ENCODE measurements at regions not wholly inside any gene's neighbourhood (a gene's known extent, or its start where the extent isn't known, plus 50 kb on each side); places are given as distances from the start of the nearest gene placed in this dataset.
"Not testable (repeated sequence)": the region's sequence is repeated elsewhere in the genome, so short reads cannot be mapped to it uniquely, and the experiment has no call there.

- Histone ChIP-seq H3K4me1 (ENCODE audit: control insufficient read depth in 2 of 2, insufficient read depth in 2 of 2, low read length in 2 of 2) (no peaks in the 10 kb centered on the region), H3K36me3 (ENCODE audit: control insufficient read depth in 2 of 3, insufficient read depth in 3 of 3, low read length in 3 of 3) (no peaks in the 10 kb centered on the region), H3K9me3 (ENCODE audit: control insufficient read depth in 2 of 3, low read length in 3 of 3) (no peaks in the 10 kb centered on the region), H3K27ac (ENCODE audit: low read depth, low read length) (no peak overlapping the region), H3K4me3 (ENCODE audit: low read length) (no peak overlapping the region), H3K27me3 (ENCODE audit: control insufficient read depth in 2 of 2, insufficient read depth in 2 of 2, low read length in 2 of 2) (no peaks in the 10 kb centered on the region)
- intact Hi-C loops (cut with micrococcal nuclease) = no loop called here
- POLR2A ChIA-PET = no interaction called here
- no peaks in the 10 kb centered on the region for H3K36me3 Mint-ChIP-seq
- H3K27me3 Mint-ChIP-seq = no peaks in the 10 kb centered on the region
- no peak overlapping the region for H3K4me3 Mint-ChIP-seq
- DNase-seq (no peak), ATAC-seq (no peak)
- H3K9me3 Mint-ChIP-seq = peaks cover 0 to 3% (median 0%) of the 10 kb centered on the region in 11 donors
- CTCF ChIA-PET = no interaction called here
- H3K4me1 Mint-ChIP-seq = peaks cover 0 to 3% (median 0%) of the 10 kb centered on the region in 7 donors
- no peak overlapping the region for H3K27ac Mint-ChIP-seq
Observed at GRCh38 chr18:10099539-10100140, 185.8 kb downstream of the VAPA start.

GRCh38 chr18:10100196-10100595 is 186.4 kb downstream of the VAPA start:
- H3K27ac ChIP-seq (ENCODE audit: low read depth, low read length) = no peak overlapping the region
- intact Hi-C loops (cut with micrococcal nuclease) = no loop called here
- no peaks in the 10 kb centered on the region for H3K9me3 ChIP-seq (ENCODE audit: control insufficient read depth in 2 of 3, low read length in 3 of 3)
- no peaks in the 10 kb centered on the region for H3K4me1 ChIP-seq (ENCODE audit: control insufficient read depth in 2 of 2, insufficient read depth in 2 of 2, low read length in 2 of 2)
- Mint-ChIP-seq H3K27me3 (no peaks in the 10 kb centered on the region), H3K9me3 (peaks cover 0 to 7% (median 2%) of the 10 kb centered on the region in 11 donors), H3K4me1 (peaks cover 0 to 3% (median 0%) of the 10 kb centered on the region in 7 donors), H3K27ac (no peak overlapping the region), H3K36me3 (no peaks in the 10 kb centered on the region), H3K4me3 (no peak overlapping the region)
- POLR2A ChIA-PET = no interaction called here
- CTCF ChIA-PET = no interaction called here
- no peak overlapping the region for H3K4me3 ChIP-seq (ENCODE audit: low read length)
- no peak for DNase-seq
- no peaks in the 10 kb centered on the region for H3K36me3 ChIP-seq (ENCODE audit: control insufficient read depth in 2 of 3, insufficient read depth in 3 of 3, low read length in 3 of 3)
- no peaks in the 10 kb centered on the region for H3K27me3 ChIP-seq (ENCODE audit: control insufficient read depth in 2 of 2, insufficient read depth in 2 of 2, low read length in 2 of 2)
- no peak for ATAC-seq

- H3K36me3 Mint-ChIP-seq = no peaks in the 10 kb centered on the region
- Histone ChIP-seq H3K27me3 (ENCODE audit: control insufficient read depth in 2 of 2, insufficient read depth in 2 of 2, low read length in 2 of 2) (no peaks in the 10 kb centered on the region), H3K4me1 (ENCODE audit: control insufficient read depth in 2 of 2, insufficient read depth in 2 of 2, low read length in 2 of 2) (no peaks in the 10 kb centered on the region), H3K27ac (ENCODE audit: low read depth, low read length) (no peak overlapping the region), H3K9me3 (ENCODE audit: control insufficient read depth in 2 of 3, low read length in 3 of 3) (no peaks in the 10 kb centered on the region), H3K4me3 (ENCODE audit: low read length) (no peak overlapping the region), H3K36me3 (ENCODE audit: control insufficient read depth in 2 of 3, insufficient read depth in 3 of 3, low read length in 3 of 3) (no peaks in the 10 kb centered on the region)
- peaks cover 0 to 3% (median 0%) of the 10 kb centered on the region in 7 donors for H3K4me1 Mint-ChIP-seq
- ATAC-seq = no peak
- intact Hi-C loops (cut with micrococcal nuclease) = no loop called here
- POLR2A ChIA-PET = no interaction called here
- CTCF ChIA-PET = no interaction called here
- H3K27ac Mint-ChIP-seq = no peak overlapping the region
- H3K9me3 Mint-ChIP-seq = peaks cover 0 to 11% (median 5%) of the 10 kb centered on the region in 11 donors
- peaks cover 0 to 1% (median 0%) of the 10 kb centered on the region in 5 donors for H3K27me3 Mint-ChIP-seq
- no peak overlapping the region for H3K4me3 Mint-ChIP-seq
- DNase-seq = no peak
Observed at GRCh38 chr18:10100941-10101701, 187.3 kb downstream of the VAPA start.

GRCh38 chr18:10101729-10102128 is 187.9 kb downstream of the VAPA start:
- H3K36me3 Mint-ChIP-seq = no peaks in the 10 kb centered on the region
- POLR2A ChIA-PET = no interaction called here
- intact Hi-C loops (cut with micrococcal nuclease) = no loop called here

GRCh38 chr18:10105118-10105517 is 191.3 kb downstream of the VAPA start:
- intact Hi-C loops (cut with micrococcal nuclease); CTCF ChIA-PET; ATAC-seq: not testable (repeated sequence)

More at GRCh38 chr18:10101729-10102128, 187.9 kb downstream of the VAPA start:
- H3K27ac ChIP-seq (ENCODE audit: low read depth, low read length) = no peak overlapping the region
- Mint-ChIP-seq H3K9me3 (peaks cover 0 to 11% (median 5%) of the 10 kb centered on the region in 11 donors), H3K4me1 (peaks cover 0 to 3% (median 0%) of the 10 kb centered on the region in 7 donors), H3K27ac (no peak overlapping the region), H3K4me3 (no peak overlapping the region), H3K27me3 (peaks cover 0 to 1% (median 0%) of the 10 kb centered on the region in 5 donors)
- no peaks in the 10 kb centered on the region for H3K9me3 ChIP-seq (ENCODE audit: control insufficient read depth in 2 of 3, low read length in 3 of 3)
- no peaks in the 10 kb centered on the region for H3K27me3 ChIP-seq (ENCODE audit: control insufficient read depth in 2 of 2, insufficient read depth in 2 of 2, low read length in 2 of 2)
- DNase-seq (no peak), ATAC-seq (no peak)
- no peaks in the 10 kb centered on the region for H3K4me1 ChIP-seq (ENCODE audit: control insufficient read depth in 2 of 2, insufficient read depth in 2 of 2, low read length in 2 of 2)
- no peaks in the 10 kb centered on the region for H3K36me3 ChIP-seq (ENCODE audit: control insufficient read depth in 2 of 3, insufficient read depth in 3 of 3, low read length in 3 of 3)
- no peak overlapping the region for H3K4me3 ChIP-seq (ENCODE audit: low read length)
- CTCF ChIA-PET = no interaction called here

GRCh38 chr18:10111191-10111590 is 197.4 kb downstream of the VAPA start:
- Histone ChIP-seq H3K4me1 (ENCODE audit: control insufficient read depth in 2 of 2, insufficient read depth in 2 of 2, low read length in 2 of 2) (no peaks in the 10 kb centered on the region), H3K27me3 (ENCODE audit: control insufficient read depth in 2 of 2, insufficient read depth in 2 of 2, low read length in 2 of 2) (no peaks in the 10 kb centered on the region), H3K36me3 (ENCODE audit: control insufficient read depth in 2 of 3, insufficient read depth in 3 of 3, low read length in 3 of 3) (no peaks in the 10 kb centered on the region), H3K27ac (ENCODE audit: low read depth, low read length) (no peak overlapping the region), H3K9me3 (ENCODE audit: control insufficient read depth in 2 of 3, low read length in 3 of 3) (no peaks in the 10 kb centered on the region), H3K4me3 (ENCODE audit: low read length) (no peak overlapping the region)
- Mint-ChIP-seq H3K9me3 (peaks cover 0 to 15% (median under 1%) of the 10 kb centered on the region in 11 donors), H3K36me3 (no peaks in the 10 kb centered on the region), H3K4me3 (no peak overlapping the region), H3K27me3 (peaks cover 0 to 30% (median 16%) of the 10 kb centered on the region in 5 donors), H3K4me1 (peaks cover 0 to 2% (median 0%) of the 10 kb centered on the region in 7 donors), H3K27ac (no peak overlapping the region)
- ChIA-PET POLR2A (no interaction called here), CTCF (no interaction called here)
- intact Hi-C loops (cut with micrococcal nuclease) = no loop called here
- no peak for ATAC-seq
- no peak for DNase-seq

More at GRCh38 chr18:10105118-10105517, 191.3 kb downstream of the VAPA start:
- H3K4me1 ChIP-seq (ENCODE audit: control insufficient read depth in 2 of 2, insufficient read depth in 2 of 2, low read length in 2 of 2); H3K27me3 Mint-ChIP-seq; H3K36me3 ChIP-seq (ENCODE audit: control insufficient read depth in 2 of 3, insufficient read depth in 3 of 3, low read length in 3 of 3); H3K36me3 Mint-ChIP-seq; H3K4me1 Mint-ChIP-seq; H3K27ac ChIP-seq (ENCODE audit: low read depth, low read length); DNase-seq; H3K9me3 ChIP-seq (ENCODE audit: control insufficient read depth in 2 of 3, low read length in 3 of 3); H3K4me3 Mint-ChIP-seq; H3K27ac Mint-ChIP-seq; H3K4me3 ChIP-seq (ENCODE audit: low read length); POLR2A ChIA-PET; H3K27me3 ChIP-seq (ENCODE audit: control insufficient read depth in 2 of 2, insufficient read depth in 2 of 2, low read length in 2 of 2): not testable (repeated sequence)
- peaks cover 1 to 20% (median 8%) of the 10 kb centered on the region in 11 donors for H3K9me3 Mint-ChIP-seq

- DNase-seq (no peak), ATAC-seq (no peak)
- H3K27me3 Mint-ChIP-seq = peaks cover 0 to 31% (median 19%) of the 10 kb centered on the region in 5 donors
- peaks cover 0 to 12% (median 0%) of the 10 kb centered on the region in 11 donors for H3K9me3 Mint-ChIP-seq
- H3K36me3 Mint-ChIP-seq = no peaks in the 10 kb centered on the region
- ChIA-PET CTCF (no interaction called here), POLR2A (no interaction called here)
- Histone ChIP-seq H3K4me1 (ENCODE audit: control insufficient read depth in 2 of 2, insufficient read depth in 2 of 2, low read length in 2 of 2) (no peaks in the 10 kb centered on the region), H3K27ac (ENCODE audit: low read depth, low read length) (no peak overlapping the region), H3K4me3 (ENCODE audit: low read length) (no peak overlapping the region), H3K36me3 (ENCODE audit: control insufficient read depth in 2 of 3, insufficient read depth in 3 of 3, low read length in 3 of 3) (no peaks in the 10 kb centered on the region), H3K27me3 (ENCODE audit: control insufficient read depth in 2 of 2, insufficient read depth in 2 of 2, low read length in 2 of 2) (no peaks in the 10 kb centered on the region), H3K9me3 (ENCODE audit: control insufficient read depth in 2 of 3, low read length in 3 of 3) (no peaks in the 10 kb centered on the region)
- intact Hi-C loops (cut with micrococcal nuclease) = no loop called here
- peaks cover 0 to 2% (median 0%) of the 10 kb centered on the region in 7 donors for H3K4me1 Mint-ChIP-seq
- no peak overlapping the region for H3K4me3 Mint-ChIP-seq
- no peak overlapping the region for H3K27ac Mint-ChIP-seq
Observed at GRCh38 chr18:10111944-10112343, 198.1 kb downstream of the VAPA start.

Measured in naive thymus-derived CD4-positive, alpha-beta T cell (primary cell).